ENCODE measurements at regions not wholly inside any gene's neighbourhood (a gene's known extent, or its start where the extent isn't known, plus 50 kb on each side); places are given as distances from the start of the nearest gene placed in this dataset.
"Not testable (repeated sequence)": the region's sequence is repeated elsewhere in the genome, so short reads cannot be mapped to it uniquely, and the experiment has no call there.

DNA sequence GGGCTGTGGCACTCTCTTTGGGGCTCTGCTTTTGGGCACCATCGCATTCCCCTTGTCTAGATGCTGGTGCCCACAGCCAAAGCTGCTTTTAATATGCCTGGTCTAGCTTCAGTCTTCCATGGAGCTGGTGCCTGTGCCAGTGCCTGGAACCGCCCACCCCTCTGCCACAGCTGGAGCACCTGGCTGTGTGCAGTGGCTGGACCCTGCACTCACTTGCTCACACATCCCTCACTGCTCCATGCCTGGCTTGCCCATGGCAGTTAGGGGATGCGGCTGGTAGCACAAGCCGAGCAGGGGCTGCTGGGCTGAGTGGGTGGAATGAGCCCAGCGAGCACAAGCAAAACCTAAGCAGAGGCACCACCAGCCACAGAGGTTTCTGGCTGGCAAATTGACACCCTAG is 1145.9 kb upstream of the LRRTM3 start:
- no peak for DNase-seq (ENCODE audit: low spot score)

DNA sequence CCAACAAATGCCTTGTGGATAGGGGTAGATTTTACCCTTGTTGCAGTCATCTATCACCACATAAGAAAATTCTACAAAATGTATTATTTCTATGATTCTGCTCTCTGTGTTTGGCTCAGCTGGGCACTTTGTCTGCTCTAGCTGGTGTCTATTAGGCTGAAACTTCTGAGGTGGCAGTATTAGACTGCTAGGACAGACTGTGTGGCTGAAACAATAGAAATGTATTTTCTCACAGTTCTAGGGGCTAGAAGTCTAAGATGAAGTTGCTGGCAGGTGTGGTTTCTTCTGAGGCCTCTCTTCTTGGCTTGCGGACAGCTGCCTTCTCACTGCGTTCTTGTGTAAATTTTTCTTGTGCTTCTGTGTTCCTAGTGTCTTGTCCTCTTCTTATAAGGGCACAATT is 1139.6 kb upstream of the LRRTM3 start:
- DNase-seq (ENCODE audit: low spot score), result no peak

DNA sequence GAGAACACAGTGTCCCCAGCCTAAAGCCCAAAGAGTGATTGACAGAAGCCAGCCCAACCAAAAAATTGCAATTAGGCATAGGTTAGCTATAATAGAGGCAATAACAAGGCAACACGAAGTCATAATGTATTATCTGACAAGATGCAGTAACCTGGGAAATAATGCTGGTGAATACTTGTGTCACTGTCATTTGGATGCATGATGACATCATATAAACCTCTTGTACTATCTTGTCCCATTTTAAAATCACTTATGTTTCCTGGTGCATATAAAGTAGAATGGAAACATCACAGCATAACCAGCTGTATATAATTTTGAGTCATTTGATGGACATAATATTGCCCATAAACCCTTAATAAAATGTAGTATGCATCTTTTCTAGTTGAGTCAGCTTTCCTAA is 1138.3 kb upstream of the LRRTM3 start:
- no peak for DNase-seq (ENCODE audit: low spot score)

DNA sequence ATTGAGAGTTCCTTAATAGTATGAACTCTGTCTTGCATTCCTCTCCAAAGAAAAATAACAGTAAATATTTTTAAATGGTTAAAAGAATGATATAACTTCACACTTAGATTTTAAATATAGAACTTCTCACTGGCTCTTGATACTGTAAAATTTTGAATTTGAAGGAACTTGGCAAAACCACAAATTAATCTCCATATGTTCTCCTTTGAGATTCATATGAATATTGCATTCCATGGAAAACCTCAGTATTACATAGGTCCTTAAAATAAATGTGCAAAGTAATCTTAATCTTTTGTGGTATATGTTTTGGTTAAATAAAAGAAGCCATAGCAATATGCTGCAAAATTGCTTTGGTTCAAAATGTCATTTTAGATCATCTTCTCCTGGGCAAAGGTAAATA is 1137.6 kb upstream of the LRRTM3 start:
- DNase-seq (ENCODE audit: low spot score), result no peak

DNA sequence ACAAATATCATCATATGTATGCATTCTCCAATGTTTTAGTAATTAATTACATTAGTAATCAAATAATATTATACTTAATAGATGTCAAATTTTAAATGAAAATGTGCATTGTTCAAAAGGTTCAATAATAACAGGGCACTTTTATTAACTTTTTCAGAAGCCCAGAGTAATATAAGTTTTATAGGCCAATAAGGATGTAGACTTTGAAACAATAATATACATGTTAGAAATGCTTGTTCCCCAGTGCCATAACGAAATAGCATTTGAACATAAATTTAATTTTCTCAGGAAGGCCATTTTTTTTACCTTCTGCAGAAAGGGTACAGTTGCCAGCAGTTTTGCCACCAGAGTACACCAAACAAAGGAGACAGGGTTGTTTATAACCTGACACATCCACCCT is 1133.9 kb upstream of the LRRTM3 start:
- DNase-seq (ENCODE audit: low spot score), result no peak

DNA sequence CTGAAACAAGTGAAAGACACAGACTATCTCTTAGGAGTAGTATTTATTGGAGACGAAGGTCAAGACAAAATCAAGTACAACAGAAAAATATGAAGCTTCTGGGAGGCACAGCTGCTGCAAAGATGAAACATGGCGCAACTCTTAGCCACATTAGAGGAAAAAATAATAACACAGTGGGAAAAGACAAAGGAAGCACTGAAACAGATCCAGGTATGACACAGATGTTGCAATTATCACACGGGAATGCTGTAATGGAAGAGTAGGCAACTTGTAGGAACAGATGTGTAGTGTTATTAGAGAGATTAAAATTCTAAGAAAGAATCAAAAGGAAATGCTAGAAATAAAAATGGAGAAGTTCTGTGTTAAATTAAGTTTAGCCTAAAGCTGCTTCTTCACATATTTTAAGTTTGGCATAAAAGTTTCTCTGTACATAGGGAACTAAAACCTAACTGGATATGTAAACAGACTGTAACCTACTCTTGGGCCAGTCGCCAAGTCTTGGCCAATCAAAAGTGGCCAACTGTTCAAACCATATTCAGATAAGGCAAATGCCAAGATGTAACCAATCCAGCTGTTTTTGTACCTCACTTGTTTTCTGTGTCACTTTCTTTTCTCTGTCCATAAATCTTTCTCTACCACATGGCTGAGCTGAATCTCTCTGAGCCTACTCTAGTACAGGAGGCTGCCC is 1132.0 kb upstream of the LRRTM3 start:
- DNase-seq (ENCODE audit: low spot score), result no peak

DNA sequence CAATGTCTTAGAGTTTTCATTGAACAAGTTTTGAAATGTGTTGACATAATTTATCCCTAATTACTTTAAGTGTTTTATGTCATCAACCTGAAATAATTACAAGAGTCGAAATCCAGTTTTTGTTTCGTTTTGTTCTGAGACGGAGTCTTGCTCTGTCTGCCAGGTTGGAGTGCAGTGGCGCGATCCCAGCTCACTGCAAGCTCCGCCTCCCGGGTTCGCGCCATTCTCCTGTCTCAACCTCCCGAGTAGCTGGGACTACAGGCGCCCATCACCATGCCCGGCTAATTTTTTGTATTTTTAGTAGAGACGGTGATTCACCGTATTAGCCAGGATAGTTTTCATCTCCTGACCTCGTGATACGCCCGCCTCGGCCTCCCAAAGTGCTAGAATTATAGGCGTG is 1131.0 kb upstream of the LRRTM3 start:
- not testable (repeated sequence) for DNase-seq (ENCODE audit: low spot score)

DNA sequence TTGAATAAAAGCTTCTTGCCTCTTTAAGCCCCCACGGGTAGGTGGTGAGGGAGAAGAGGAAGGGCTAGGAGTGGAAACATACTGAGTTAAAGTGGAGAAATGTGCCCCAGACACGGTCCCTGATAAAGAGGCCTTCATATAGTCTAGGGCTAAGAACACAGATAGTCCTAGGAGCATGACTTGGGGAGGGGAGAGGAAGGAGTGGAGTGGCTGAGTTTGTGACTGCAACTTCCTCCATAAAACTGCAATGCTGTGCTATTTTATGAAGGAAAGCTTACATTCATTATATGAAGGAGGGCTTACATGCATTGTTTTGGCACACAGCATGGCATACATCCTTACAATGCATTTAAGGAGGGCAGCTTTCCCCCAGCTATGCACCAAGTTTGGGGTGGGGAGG is 1129.4 kb upstream of the LRRTM3 start:
- DNase-seq (ENCODE audit: low spot score), result no peak

DNA sequence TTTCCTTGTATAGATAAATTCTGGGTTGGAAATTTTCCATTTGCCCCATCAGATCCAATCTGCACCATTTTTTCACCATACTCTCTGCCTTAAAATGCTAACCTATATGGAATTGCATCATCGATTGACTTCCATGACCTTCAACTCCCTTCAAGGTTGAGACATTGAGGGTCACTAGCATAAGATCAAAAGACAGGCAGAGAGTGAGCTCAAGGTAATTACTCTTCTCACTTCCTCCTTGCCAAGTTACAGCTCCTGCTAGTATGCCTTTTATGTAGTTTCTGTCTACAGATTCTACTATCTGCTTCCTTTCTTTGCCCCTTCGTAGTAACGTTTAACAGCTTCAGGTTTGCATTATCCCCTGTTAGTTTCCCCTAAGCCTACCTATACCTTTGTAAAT is 1127.7 kb upstream of the LRRTM3 start:
- no peak for DNase-seq (ENCODE audit: low spot score)

DNA sequence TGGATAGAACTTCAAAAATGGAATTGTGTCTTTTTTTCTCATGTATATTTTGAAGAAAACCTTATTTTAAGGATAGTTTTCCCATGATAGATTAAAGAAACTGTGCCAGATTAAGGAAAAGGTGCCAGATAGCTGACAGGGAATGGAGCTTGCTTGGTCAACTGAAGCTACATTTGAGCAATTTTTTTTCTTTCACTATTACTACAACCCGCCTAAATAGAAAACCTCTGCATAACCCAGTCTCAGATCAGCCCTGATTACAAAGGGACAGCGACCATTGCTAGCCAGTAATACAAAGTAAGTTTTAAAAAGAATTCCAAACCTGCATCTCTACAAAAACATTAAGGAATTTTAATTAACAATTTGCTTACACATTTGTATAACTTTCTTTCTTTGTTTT is 1123.4 kb upstream of the LRRTM3 start:
- no peak for DNase-seq (ENCODE audit: low spot score)

DNA sequence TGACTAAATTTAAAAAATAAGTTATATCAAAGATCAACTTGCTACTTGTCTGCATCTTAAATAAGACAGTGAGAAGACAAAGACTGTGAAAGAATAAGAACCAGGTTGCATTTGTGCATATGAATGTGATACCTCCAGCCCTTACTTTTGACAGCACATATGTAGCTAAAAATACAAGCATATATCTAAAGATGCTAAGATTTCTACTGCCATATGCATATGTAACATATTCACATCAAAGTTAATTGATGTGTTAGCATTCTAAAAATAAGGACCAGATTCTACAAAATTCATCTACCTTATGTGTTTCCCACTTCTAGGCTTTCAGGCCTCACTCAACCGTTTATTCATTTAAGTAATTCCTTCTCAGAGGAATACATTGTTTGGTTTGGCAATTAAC is 1120.3 kb upstream of the LRRTM3 start:
- no peak for DNase-seq (ENCODE audit: low spot score)

DNA sequence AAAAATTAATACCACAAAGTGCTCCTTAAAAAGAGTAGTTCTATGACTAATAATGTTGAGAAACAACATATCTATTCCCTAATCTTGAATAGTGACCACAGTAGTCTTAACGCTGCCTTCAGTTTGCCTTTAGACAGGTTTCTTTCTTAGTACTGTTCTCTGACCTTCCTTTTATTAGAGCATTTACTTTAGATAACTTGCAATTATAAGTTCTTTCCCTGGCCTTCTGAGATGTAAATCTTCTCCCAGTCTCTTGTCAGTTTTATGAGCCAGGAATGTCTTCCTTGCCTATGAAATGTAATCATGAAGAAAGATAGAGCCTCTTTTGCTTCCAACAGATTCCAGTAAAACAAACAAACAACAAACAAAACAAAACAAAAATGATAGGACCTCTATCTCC is 1119.8 kb upstream of the LRRTM3 start:
- no peak for DNase-seq (ENCODE audit: low spot score)

DNA sequence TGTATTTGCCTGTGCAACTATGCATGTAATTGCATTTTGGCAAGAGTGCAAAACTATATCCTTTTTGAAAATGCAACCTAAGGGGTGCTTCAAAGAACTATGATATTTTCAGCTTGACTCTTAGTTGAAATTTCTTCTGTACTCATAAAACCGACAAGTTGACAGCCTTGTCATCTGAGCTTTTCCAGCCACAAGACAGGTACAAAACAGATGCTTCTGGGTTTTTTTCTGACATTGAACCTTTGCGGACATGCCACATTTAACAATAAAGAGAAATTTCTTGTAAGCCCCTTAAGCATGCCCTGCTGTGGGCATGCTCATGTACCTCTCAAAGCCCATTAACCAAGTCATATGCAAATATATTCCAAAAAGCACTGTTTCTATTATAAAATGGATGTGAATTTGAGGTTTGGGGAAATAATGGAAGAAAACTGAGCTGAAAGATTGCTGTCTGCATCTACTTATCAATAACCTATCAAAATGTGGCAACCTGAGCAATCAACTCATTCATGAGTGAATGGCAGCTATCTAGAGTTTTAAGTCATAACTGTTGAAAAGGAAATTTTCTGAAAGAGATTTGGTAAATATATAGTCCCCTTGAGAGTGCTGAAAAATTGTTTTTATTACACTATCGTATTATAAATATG is 1117.0 kb upstream of the LRRTM3 start:
- no peak for DNase-seq (ENCODE audit: low spot score)

DNA sequence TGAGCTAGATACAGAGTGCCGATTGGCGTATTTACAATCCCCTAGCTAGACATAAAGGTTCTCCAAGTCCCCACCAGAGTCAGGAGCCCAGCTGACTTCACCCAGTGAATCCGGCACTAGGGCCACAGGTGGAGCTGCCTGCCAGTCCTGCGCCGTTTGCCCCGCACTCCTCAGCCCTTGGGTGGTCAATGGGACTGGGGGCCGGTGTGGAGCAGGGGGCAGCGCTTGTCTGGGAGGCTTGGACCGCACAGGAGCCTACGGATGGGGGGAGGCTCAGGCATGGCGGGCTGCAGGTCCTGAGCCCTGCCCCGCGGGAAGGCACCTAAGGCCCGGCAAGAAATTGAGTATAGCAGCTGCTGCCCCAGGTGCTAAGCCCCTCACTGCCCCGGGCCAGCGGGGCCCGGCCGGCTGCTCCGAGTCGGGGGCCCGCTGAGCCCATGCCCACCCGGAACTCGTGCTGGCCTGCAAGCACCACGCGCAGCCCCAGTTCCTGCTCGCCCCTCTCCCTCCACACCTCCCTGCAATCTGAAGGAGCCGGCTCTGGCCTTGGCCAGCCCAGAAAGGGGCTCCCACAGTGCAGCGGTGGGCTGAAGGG is 1113.8 kb upstream of the LRRTM3 start:
- DNase-seq (ENCODE audit: low spot score), result no peak

DNA sequence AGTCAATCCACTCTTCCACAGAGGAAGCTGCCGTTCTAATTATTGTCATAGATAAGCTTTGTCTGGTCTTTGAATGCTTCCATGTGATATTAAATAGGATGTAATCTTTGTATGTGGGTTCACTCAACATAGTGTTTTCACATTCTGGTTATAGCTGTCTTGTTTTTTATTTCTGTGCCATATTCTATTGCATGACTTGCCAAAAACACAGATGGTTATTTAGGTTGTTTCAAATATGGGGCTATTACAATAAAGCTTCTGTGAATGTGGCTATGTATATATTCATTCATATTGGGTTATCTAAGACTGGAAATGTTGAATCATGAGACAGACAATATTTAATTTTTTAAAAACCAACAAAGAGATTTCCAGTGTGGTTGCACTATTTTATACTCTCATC is 1109.3 kb upstream of the LRRTM3 start:
- no peak for DNase-seq (ENCODE audit: low spot score)

DNA sequence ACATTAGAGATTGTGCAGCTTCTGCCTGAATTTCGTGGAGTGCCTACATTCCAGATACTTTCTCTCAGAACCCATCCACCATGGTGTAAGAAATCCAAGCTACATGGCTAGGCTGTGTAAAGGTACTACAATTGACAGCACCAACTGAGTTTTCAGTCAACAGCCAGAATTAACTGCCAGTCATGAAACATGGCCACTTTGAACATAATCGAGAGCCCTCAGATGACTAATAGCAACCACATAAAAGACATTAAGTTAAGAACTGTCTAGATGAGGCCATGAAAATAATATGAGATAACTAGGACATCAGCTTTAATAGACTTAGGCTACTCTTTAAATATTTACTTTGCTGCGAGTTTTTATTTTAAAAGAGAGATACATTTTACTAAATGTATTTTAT is 1106.8 kb upstream of the LRRTM3 start:
- DNase-seq (ENCODE audit: low spot score), result no peak

DNA sequence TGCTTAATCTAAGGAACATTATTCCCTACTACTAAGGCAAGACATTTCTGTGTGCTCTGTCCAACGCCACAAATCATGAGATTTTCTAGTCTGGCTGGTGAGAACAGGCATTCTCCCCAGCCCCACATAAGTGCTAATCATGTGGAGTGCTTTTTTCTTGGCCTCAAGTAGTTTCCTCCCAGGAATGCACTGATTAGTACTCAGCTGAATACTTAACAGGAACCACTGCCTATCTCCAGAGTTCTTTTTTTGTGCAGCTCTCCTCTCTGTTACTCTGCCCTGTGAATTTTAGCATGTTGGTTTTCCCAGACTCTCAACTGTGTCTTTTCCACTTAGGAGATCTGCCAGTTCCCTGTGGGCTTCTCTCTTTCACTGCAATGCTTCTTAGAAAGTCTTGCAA is 1098.5 kb upstream of the LRRTM3 start:
- no peak for DNase-seq (ENCODE audit: low spot score)

DNA sequence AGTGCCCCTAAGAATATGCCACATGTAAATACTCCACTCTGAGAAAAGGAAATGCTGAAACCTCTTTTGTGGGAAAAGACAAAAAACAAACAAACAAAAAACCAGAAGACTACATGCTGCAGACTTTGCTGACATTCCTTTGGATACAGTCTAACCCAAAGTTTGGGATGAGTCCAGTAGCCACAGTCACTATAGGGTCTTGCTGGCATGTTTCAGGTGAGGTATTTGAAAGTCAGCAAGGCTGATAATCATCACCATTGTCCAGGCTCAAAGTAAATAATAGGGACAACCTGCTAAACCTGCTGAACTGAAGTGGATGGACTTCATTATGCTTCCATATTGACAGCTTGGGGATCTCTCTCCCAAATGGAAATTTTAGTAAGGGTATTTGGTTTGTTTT is 1087.0 kb upstream of the LRRTM3 start:
- DNase-seq (ENCODE audit: low spot score), result no peak

DNA sequence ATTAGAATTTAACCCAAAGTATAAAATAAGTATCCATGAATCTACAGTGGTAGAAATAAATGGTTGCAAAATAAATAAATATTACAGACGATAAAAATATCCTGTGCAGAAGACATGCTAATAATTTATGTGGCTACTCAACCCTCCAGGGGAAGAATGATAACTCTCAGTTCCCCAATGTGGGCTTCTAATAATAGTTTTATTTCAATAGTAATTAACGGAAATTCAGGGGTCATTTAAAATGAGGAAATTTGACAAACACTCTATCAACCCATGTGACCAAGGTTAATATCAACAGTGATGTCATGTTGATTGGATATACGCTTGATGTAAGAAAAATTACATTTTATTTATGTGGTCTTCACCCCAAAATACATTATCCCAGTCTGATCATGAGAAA is 1082.6 kb upstream of the LRRTM3 start:
- no peak for DNase-seq (ENCODE audit: low spot score)

DNA sequence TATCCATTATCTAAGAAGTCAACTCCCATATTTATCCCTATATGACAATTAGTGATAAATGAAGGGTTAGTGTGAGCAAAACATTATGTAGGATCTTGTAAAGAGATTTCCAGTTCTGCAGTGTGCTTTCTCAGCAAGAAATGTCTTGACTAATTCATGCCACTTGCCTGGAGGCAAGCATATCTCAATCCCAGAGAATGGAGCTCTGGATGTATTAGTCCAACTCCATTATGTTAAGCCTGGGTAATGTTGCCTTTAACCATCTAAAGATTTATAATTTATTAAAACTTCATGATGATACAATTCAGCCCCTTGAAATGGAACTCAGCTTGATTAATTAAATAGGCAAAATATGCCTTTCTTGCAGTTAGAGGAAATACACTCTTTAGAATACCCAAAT is 1079.9 kb upstream of the LRRTM3 start:
- DNase-seq (ENCODE audit: low spot score), result no peak

DNA sequence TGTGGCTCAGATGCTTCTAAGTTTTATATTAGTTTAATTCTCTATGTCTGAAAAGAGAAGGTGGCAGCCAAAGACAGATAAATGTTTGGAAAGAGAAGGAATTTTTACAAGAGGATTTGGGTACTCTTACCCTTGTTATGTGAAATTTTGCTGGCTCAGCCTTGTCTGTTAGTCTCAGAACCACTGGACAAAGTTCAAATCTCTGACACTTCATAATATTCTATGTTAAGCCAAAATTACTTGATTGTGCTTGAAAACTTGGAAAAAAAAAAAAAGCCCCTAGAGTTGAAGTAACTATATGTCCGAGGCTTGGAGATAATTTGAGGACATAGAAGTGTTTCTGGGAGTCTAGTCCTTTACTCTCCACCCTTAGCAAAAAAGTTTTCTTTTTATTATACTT is 1079.3 kb upstream of the LRRTM3 start:
- DNase-seq (ENCODE audit: low spot score), result no peak

DNA sequence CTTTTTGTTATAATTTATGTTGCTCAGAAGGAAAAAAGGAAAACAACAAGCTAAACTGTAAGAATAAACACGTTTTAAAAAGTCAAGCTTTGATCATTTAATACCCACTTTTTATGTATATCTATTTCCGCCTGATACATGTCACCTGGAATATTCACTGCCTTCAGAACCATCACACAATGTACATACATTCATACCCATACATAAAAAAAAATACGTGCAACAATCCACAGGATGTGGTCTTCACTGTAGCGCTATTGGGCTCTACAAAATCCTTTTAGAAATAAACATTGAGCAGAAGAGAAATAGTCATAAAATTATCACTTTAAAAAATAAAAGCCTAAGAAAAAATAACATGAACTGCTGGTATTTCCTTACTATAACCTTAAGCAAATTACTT is 1078.9 kb upstream of the LRRTM3 start:
- DNase-seq (ENCODE audit: low spot score), result no peak

DNA sequence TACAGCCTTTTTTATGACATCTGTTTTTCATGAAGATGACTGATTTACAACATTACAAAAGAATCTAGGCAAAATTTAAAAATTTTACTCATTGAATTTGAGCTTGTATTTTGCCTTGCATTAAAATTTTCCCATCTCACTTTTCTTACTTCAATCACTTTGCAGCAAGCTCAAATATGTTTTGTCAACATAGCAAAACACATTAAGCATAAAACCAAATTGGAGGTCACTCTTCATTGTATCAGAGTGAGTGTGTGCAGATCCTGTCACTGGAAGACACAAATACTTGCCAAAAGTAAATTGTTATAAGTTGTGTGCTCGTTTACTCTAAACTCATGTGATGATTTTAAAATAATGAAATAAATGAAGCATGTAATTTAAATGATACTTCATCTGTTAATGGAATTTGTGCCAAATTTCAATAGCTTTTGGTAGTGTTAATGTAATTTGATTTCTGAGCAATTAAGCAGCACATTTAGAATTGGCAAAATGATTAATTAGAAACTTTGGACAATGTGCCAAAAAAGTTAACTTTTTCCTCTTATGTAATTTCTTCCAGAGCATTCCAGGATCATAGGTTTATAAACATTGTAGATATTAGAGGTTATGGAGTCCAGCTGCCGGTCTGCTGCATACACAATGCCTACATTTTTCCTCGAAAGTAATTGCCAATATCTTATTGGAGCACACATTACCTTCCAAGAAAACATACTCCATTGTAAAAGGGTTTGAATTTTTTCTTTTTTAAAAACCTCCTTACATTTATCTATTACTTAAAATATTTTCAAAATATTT is 1078.2 kb upstream of the LRRTM3 start:
- DNase-seq (ENCODE audit: low spot score), result no peak

Measured in AG08395 (cell line).